ENCODE measurements at regions not wholly inside any gene's neighbourhood (a gene's known extent, or its start where the extent isn't known, plus 50 kb on each side); places are given as distances from the start of the nearest gene placed in this dataset.
"Not testable (repeated sequence)": the region's sequence is repeated elsewhere in the genome, so short reads cannot be mapped to it uniquely, and the experiment has no call there.

DNA sequence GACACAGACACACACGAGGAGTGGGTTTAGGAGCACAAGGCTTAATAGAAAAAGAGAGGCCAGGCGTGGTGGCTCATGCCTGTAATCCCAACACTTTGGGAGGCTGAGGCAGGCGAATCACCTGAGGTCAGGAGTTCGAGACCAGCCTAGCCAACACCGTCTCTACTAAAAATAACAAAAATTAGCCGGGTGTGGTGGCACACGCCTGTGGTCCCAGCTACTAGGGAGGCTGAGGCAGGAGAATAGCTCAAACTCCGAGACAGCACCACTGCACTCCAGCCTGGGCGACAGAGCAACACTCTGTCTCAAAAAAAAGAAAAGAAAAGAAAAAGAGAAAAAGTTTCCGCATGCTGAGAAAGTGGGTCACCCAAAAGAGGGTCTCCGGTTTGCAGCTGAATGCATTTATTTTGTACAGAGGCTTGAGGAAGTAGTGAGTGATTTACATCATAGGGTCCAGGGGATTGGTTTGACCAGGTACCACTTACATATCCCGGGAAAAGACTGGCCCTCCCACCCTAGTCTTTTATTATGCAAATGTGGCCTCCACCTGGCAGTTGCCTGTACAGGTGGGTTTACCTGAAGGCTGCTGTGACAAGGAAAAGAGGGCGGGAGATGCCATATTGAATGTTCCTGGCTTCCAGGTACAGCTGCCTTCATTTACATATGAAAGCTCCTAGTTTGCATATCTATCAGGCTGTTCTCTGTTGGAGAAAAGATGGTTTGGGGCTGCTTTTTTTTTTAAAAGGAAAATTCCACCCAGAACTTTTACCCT, 366.2 kb upstream of the GRAMD2B start:
- TF ChIP-seq, protein P1, sequence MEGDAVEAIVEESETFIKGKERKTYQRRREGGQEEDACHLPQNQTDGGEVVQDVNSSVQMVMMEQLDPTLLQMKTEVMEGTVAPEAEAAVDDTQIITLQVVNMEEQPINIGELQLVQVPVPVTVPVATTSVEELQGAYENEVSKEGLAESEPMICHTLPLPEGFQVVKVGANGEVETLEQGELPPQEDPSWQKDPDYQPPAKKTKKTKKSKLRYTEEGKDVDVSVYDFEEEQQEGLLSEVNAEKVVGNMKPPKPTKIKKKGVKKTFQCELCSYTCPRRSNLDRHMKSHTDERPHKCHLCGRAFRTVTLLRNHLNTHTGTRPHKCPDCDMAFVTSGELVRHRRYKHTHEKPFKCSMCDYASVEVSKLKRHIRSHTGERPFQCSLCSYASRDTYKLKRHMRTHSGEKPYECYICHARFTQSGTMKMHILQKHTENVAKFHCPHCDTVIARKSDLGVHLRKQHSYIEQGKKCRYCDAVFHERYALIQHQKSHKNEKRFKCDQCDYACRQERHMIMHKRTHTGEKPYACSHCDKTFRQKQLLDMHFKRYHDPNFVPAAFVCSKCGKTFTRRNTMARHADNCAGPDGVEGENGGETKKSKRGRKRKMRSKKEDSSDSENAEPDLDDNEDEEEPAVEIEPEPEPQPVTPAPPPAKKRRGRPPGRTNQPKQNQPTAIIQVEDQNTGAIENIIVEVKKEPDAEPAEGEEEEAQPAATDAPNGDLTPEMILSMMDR (IDR thresholded peaks at IDR 0.05) = no peak
- ChIA-PET CTCF (no interaction called here), POLR2A (no interaction called here)

DNA sequence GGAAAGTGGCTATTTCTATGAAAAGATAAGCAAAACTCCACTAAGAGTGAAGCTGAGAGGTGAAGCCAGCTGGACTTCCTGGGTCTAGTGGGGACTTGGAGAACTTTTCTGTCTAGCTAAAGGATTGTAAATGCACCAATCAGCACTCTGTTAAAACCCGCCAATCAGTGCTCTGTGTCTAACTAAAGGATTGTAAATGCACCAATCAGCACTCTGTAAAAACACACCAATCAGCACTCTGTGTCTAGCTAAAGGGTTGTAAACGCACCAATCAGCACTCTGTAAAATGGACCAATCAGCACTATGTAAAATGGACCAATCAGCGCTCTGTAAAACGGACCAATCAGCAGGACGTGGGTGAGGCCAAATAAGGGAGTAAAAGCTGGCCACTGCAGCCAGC, 364.8 kb upstream of the GRAMD2B start:
- H3K4me1 ChIP-seq (ENCODE audit: insufficient read depth, low read length); CTCF ChIA-PET; H3K9me3 ChIP-seq (ENCODE audit: control insufficient read depth in 1 of 2, insufficient read depth in 1 of 2, low read length in 2 of 2); H3K4me3 Mint-ChIP-seq; H3K27me3 Mint-ChIP-seq; H3K9me3 Mint-ChIP-seq; H3K27ac ChIP-seq (ENCODE audit: low read depth in 1 of 2, low read length in 2 of 2); POLR2A ChIA-PET; intact Hi-C loops (cut with DNase I, micrococcal nuclease); H3K4me1 Mint-ChIP-seq (ENCODE audit: low read depth); H3K27me3 ChIP-seq (ENCODE audit: control insufficient read depth in 1 of 2, insufficient read depth in 2 of 2, low read length in 2 of 2); ATAC-seq (ENCODE audit: poor library complexity); H3K36me3 ChIP-seq (ENCODE audit: insufficient read depth, low read length); H3K27ac Mint-ChIP-seq; H3K36me3 Mint-ChIP-seq (ENCODE audit: low read depth); DNase-seq; H3K4me3 ChIP-seq (ENCODE audit: low read length): not testable (repeated sequence)

More for the DNA sequence above, 366.2 kb upstream of the GRAMD2B start:
- H3K36me3 ChIP-seq (ENCODE audit: insufficient read depth, low read length) = no peaks in the 10 kb centered on the region
- Mint-ChIP-seq H3K27ac (no peak overlapping the region), H3K4me3 (no peak overlapping the region), H3K27me3 (no peaks in the 10 kb centered on the region), H3K36me3 (ENCODE audit: low read depth) (no peaks in the 10 kb centered on the region), H3K9me3 (peaks cover 3% of the 10 kb centered on the region), H3K4me1 (ENCODE audit: low read depth) (no peaks in the 10 kb centered on the region)
- DNase-seq = no peak
- intact Hi-C loops (cut with DNase I, micrococcal nuclease) = no loop called here
- H3K4me1 ChIP-seq (ENCODE audit: insufficient read depth, low read length) = no peaks in the 10 kb centered on the region
- no peak overlapping the region for H3K4me3 ChIP-seq (ENCODE audit: low read length)
- no peak overlapping the region for H3K27ac ChIP-seq (ENCODE audit: low read depth in 1 of 2, low read length in 2 of 2)
- no peak for ATAC-seq (ENCODE audit: poor library complexity)
- no peaks in the 10 kb centered on the region for H3K27me3 ChIP-seq (ENCODE audit: control insufficient read depth in 1 of 2, insufficient read depth in 2 of 2, low read length in 2 of 2)
- peaks cover 0 to 6% of the 10 kb centered on the region in 2 experiments for H3K9me3 ChIP-seq (ENCODE audit: control insufficient read depth in 1 of 2, insufficient read depth in 1 of 2, low read length in 2 of 2)

DNA sequence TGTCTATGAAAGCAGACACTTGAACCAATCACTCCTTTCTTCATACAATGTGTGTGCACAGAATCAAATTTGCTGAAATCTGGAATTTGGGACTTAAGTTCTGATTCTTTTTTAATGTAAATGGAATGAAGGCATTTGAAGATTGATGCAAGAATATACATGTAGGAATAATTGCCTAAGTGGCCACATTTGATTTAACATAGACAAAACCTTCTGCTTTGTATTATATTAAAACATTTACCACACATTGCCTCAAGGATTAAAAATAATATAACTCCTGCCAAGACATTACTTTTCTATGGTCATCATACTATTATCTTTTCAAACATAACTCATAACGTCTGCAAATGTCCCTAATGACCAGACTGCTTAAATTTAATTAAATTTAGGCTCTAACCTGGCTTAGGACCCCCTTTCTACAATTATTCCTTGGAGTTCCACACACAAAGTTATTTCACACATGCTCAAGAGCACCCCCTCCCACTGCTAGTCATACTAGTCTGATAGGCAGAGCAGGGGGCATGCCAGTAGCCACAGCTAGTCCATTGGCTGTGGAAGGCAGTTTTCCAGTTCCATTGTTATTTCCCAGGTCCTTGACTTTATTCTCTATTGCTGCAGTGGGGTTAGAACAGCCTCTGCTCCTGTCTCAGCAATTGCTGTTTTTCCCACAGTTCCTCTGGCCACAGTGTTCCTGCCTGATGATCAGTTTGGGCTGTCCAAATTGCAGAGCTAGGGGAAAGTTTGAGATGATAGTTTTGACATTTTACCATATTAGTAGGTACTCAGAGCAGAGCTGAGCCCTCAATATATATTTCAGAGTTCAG, 360.6 kb upstream of the GRAMD2B start:
- TF ChIP-seq, protein P1 (IDR thresholded peaks at IDR 0.05) = no peak
- Mint-ChIP-seq H3K4me3 (no peak overlapping the region), H3K36me3 (ENCODE audit: low read depth) (no peaks in the 10 kb centered on the region), H3K4me1 (ENCODE audit: low read depth) (no peaks in the 10 kb centered on the region), H3K9me3 (peaks cover 3% of the 10 kb centered on the region), H3K27ac (no peak overlapping the region), H3K27me3 (no peaks in the 10 kb centered on the region)
- ATAC-seq (ENCODE audit: poor library complexity) (no peak), DNase-seq (no peak)
- no peak overlapping the region for H3K27ac ChIP-seq (ENCODE audit: low read depth in 1 of 2, low read length in 2 of 2)
- peaks cover 0 to 15% of the 10 kb centered on the region in 2 experiments for H3K9me3 ChIP-seq (ENCODE audit: control insufficient read depth in 1 of 2, insufficient read depth in 1 of 2, low read length in 2 of 2)
- no peaks in the 10 kb centered on the region for H3K27me3 ChIP-seq (ENCODE audit: control insufficient read depth in 1 of 2, insufficient read depth in 2 of 2, low read length in 2 of 2)
- ChIA-PET POLR2A (no interaction called here), CTCF (no interaction called here)
- no peak overlapping the region for H3K4me3 ChIP-seq (ENCODE audit: low read length)
- H3K36me3 ChIP-seq (ENCODE audit: insufficient read depth, low read length) = no peaks in the 10 kb centered on the region
- no peaks in the 10 kb centered on the region for H3K4me1 ChIP-seq (ENCODE audit: insufficient read depth, low read length)
- intact Hi-C loops (cut with DNase I, micrococcal nuclease) = no loop called here

Data from CD4-positive, alpha-beta T cell (primary cell).